Neural crest cell (in vitro differentiated cells): ENCODE measurements at regions not wholly inside any gene's neighbourhood (a gene's known extent, or its start where the extent isn't known, plus 50 kb on each side); places are given as distances from the start of the nearest gene placed in this dataset.

Experiments
- DNase-seq: peaks from one replicate; pipeline ENCODE4 v3.0.0; 2021; ENCODE audit warnings: low read depth, mixed read lengths, low spot score
- H3K27ac Mint-ChIP-seq: one replicate; pipeline ENCODE4 v1.8.0; 2021; ENCODE audit warnings: mild to moderate bottlenecking, mixed read lengths; ENCODE audit not compliant: unreplicated experiment
- H3K27me3 Mint-ChIP-seq: 2 replicates; pipeline ENCODE4 v1.8.0; 2021; ENCODE audit warnings: low read depth, mild to moderate bottlenecking, mixed read lengths
- H3K36me3 Mint-ChIP-seq: 2 replicates; pipeline ENCODE4 v1.8.0; 2021; ENCODE audit warnings: low read depth, mild to moderate bottlenecking, mixed read lengths
- H3K4me1 Mint-ChIP-seq: 2 replicates; pipeline ENCODE4 v1.8.0; 2021; ENCODE audit warnings: mixed read lengths
- H3K4me3 Mint-ChIP-seq: one replicate; pipeline ENCODE4 v1.8.0; 2021; ENCODE audit warnings: mild to moderate bottlenecking, mixed read lengths
- H3K9me3 Mint-ChIP-seq: 2 replicates; pipeline ENCODE4 v1.8.0; 2021; ENCODE audit warnings: mixed read lengths
- CTCF ChIP-seq: fragments of 200-600 bp; sonication (generic); conservative IDR thresholded peaks from 2 replicates; pipeline ENCODE4 v1.5.0; 2021; ENCODE audit warnings: antibody characterized with exemption, mild to moderate bottlenecking

- Mint-ChIP-seq H3K4me3 (no peak overlapping the region), H3K27ac (no peak overlapping the region), H3K9me3 (no peaks in the 10 kb centered on the region), H3K36me3 (no peaks in the 10 kb centered on the region), H3K27me3 (peaks cover 2% of the 10 kb centered on the region), H3K4me1 (no peaks in the 10 kb centered on the region)
- no peak for TF ChIP-seq CTCF
- no peak for DNase-seq
Observed at GRCh38 chr14:98498019-98498885, 773.7 kb downstream of the BCL11B start.

GRCh38 chr14:98501335-98501734 lies 770.7 kb downstream of the BCL11B start:
- no peak for TF ChIP-seq CTCF
- Mint-ChIP-seq H3K4me1 (no peaks in the 10 kb centered on the region), H3K27me3 (peaks cover 5% of the 10 kb centered on the region), H3K27ac (no peak overlapping the region), H3K36me3 (no peaks in the 10 kb centered on the region), H3K4me3 (no peak overlapping the region), H3K9me3 (peaks cover under 1% of the 10 kb centered on the region)
- no peak for DNase-seq

- H3K27ac Mint-ChIP-seq = no peak overlapping the region
- no peaks in the 10 kb centered on the region for H3K4me1 Mint-ChIP-seq
- no peak for TF ChIP-seq CTCF
- no peaks in the 10 kb centered on the region for H3K36me3 Mint-ChIP-seq
- H3K4me3 Mint-ChIP-seq = no peak overlapping the region
- no peak for DNase-seq
- H3K27me3 Mint-ChIP-seq = peaks cover 5% of the 10 kb centered on the region
- peaks cover 3% of the 10 kb centered on the region for H3K9me3 Mint-ChIP-seq
Observed at GRCh38 chr14:98501836-98502235, 770.2 kb downstream of the BCL11B start.

- Mint-ChIP-seq H3K36me3 (no peaks in the 10 kb centered on the region), H3K4me1 (no peaks in the 10 kb centered on the region), H3K9me3 (peaks cover 3% of the 10 kb centered on the region), H3K4me3 (no peak overlapping the region), H3K27me3 (peaks cover 5% of the 10 kb centered on the region), H3K27ac (no peak overlapping the region)
- TF ChIP-seq CTCF = no peak
- no peak for DNase-seq
Observed at GRCh38 chr14:98503086-98503815, 768.7 kb downstream of the BCL11B start.

GRCh38 chr14:98507264-98507663 lies 764.7 kb downstream of the BCL11B start:
- DNase-seq = no peak
- no peak for TF ChIP-seq CTCF
- H3K4me1 Mint-ChIP-seq = no peaks in the 10 kb centered on the region
- H3K27me3 Mint-ChIP-seq = peaks cover 6% of the 10 kb centered on the region
- H3K27ac Mint-ChIP-seq = no peak overlapping the region
- peaks cover 3% of the 10 kb centered on the region for H3K9me3 Mint-ChIP-seq
- no peaks in the 10 kb centered on the region for H3K36me3 Mint-ChIP-seq
- H3K4me3 Mint-ChIP-seq = no peak overlapping the region
